ENCODE measurements at regions not wholly inside any gene's neighbourhood (a gene's known extent, or its start where the extent isn't known, plus 50 kb on each side); places are given as distances from the start of the nearest gene placed in this dataset.

GRCh38 chrY:7871304-7871932 is 959.9 kb upstream of the AMELY start:
- TF ChIP-seq CTCF (IDR thresholded peaks at IDR 0.05) (no peak), POLR2A (IDR thresholded peaks at IDR 0.05) (no peak)
